WTC11 (cell line): ENCODE measurements at regions not wholly inside any gene's neighbourhood (a gene's known extent, or its start where the extent isn't known, plus 50 kb on each side); places are given as distances from the start of the nearest gene placed in this dataset.
A peak's percentile ranks its signal among the peaks of the same experiment; 100 is the strongest.

ENCODE experiments used
- ATAC-seq: fragments of 200-7000 bp; cut with Tn5 transposase; 2 replicates; pipeline ENCODE4 v1.10.0; 2021; ENCODE audit warnings: mild to moderate bottlenecking, moderate library complexity
- CTCF ChIA-PET: fragments of 300-600 bp; sonication (Branson Sonifier 250); formaldehyde crosslinking; loops from one replicate; lab custom pipeline; 2021; ENCODE audit warnings: antibody characterized with exemption; lab: Charles Lee
- POLR2A ChIA-PET: fragments of 350-600 bp; sonication (Branson Sonifier 250); formaldehyde crosslinking; loops from one replicate; lab custom pipeline; 2021; ENCODE audit warnings: antibody characterized with exemption; lab: Charles Lee
- DNase-seq: peaks from one replicate; pipeline ENCODE4 v3.0.0; 2021; ENCODE audit warnings: low spot score
- H3K27ac Mint-ChIP-seq: 2 replicates; pipeline ENCODE4 v1.8.0; 2021; ENCODE audit warnings: mixed read lengths
- H3K27me3 Mint-ChIP-seq: 2 replicates; pipeline ENCODE4 v1.8.0; 2021; ENCODE audit warnings: low read depth, mild to moderate bottlenecking, moderate library complexity, mixed read lengths
- H3K36me3 Mint-ChIP-seq: 2 replicates; pipeline ENCODE4 v1.8.0; 2021; ENCODE audit warnings: mixed read lengths
- H3K4me1 Mint-ChIP-seq: 2 replicates; pipeline ENCODE4 v1.8.0; 2022; ENCODE audit warnings: mixed read lengths
- H3K4me3 Mint-ChIP-seq: 2 replicates; pipeline ENCODE4 v1.8.0; 2021; ENCODE audit warnings: mild to moderate bottlenecking, moderate library complexity, mixed read lengths
- H3K9me3 Mint-ChIP-seq: 2 replicates; pipeline ENCODE4 v1.8.0; 2021; ENCODE audit warnings: mixed read lengths
- ATF1 ChIP-seq: sonication (generic); formaldehyde crosslinking; IDR thresholded peaks from 2 replicates; pipeline ENCODE4 v1.8.1; 2023; ENCODE audit warnings: mild to moderate bottlenecking, moderate library complexity, missing genetic modification reagents
- CTCF ChIP-seq: fragments of 200-600 bp; IDR thresholded peaks from 2 replicates; pipeline ENCODE4 v1.8.0; 2022; ENCODE audit warnings: antibody characterized with exemption
- ETV6 ChIP-seq: sonication (generic); formaldehyde crosslinking; IDR thresholded peaks from 2 replicates; pipeline ENCODE4 v1.8.1; 2022; ENCODE audit warnings: mild to moderate bottlenecking, missing genetic modification reagents
- JUN ChIP-seq: sonication (generic); formaldehyde crosslinking; IDR thresholded peaks from 2 replicates; pipeline ENCODE4 v1.8.0; 2023; ENCODE audit warnings: mild to moderate bottlenecking, missing genetic modification reagents
- NR2C2 ChIP-seq: sonication (generic); formaldehyde crosslinking; IDR thresholded peaks from 2 replicates; pipeline ENCODE4 v1.8.0; 2022; ENCODE audit warnings: mild to moderate bottlenecking, missing genetic modification reagents
- NR3C1 ChIP-seq: sonication (generic); formaldehyde crosslinking; conservative IDR thresholded peaks from 2 replicates; pipeline ENCODE4 v1.8.1; 2023; ENCODE audit warnings: low read depth, mild to moderate bottlenecking, missing genetic modification reagents
- OVOL2 ChIP-seq: fragments of 250-450 bp; sonication (Bioruptor Pico); IDR thresholded peaks from 2 replicates; pipeline ENCODE4 v1.9.0; 2021; ENCODE audit warnings: mild to moderate bottlenecking, borderline replicate concordance
- SMAD4 ChIP-seq: sonication (generic); formaldehyde crosslinking; IDR thresholded peaks from 2 replicates; pipeline ENCODE4 v1.8.0; 2022; ENCODE audit warnings: mild to moderate bottlenecking, missing genetic modification reagents
- ZNF281 ChIP-seq: sonication (generic); formaldehyde crosslinking; IDR thresholded peaks from 2 replicates; pipeline ENCODE4 v1.8.0; 2023; ENCODE audit warnings: mild to moderate bottlenecking, missing genetic modification reagents
- ZNF423 ChIP-seq: fragments of 250-450 bp; sonication (Bioruptor Pico); IDR thresholded peaks from 2 replicates; pipeline ENCODE4 v2.1.2; 2022; ENCODE audit warnings: mild to moderate bottlenecking, moderate library complexity
- ZSCAN18 ChIP-seq: fragments of 250-450 bp; sonication (Bioruptor Pico); IDR thresholded peaks from 2 replicates; pipeline ENCODE4 v2.1.2; 2022; ENCODE audit warnings: mild to moderate bottlenecking, moderate library complexity
- TF ChIP-seq, protein P1 (sequence below): fragments of 250-450 bp; sonication (Bioruptor Pico); IDR thresholded peaks from 2 replicates; pipeline ENCODE4 v1.9.0; 2021; ENCODE audit warnings: mild to moderate bottlenecking, borderline replicate concordance
- TF ChIP-seq, protein P2 (sequence below): sonication (generic); formaldehyde crosslinking; IDR thresholded peaks from 2 replicates; pipeline ENCODE4 v1.8.0; 2023; ENCODE audit warnings: missing genetic modification reagents, mild to moderate bottlenecking, borderline replicate concordance

DNA sequence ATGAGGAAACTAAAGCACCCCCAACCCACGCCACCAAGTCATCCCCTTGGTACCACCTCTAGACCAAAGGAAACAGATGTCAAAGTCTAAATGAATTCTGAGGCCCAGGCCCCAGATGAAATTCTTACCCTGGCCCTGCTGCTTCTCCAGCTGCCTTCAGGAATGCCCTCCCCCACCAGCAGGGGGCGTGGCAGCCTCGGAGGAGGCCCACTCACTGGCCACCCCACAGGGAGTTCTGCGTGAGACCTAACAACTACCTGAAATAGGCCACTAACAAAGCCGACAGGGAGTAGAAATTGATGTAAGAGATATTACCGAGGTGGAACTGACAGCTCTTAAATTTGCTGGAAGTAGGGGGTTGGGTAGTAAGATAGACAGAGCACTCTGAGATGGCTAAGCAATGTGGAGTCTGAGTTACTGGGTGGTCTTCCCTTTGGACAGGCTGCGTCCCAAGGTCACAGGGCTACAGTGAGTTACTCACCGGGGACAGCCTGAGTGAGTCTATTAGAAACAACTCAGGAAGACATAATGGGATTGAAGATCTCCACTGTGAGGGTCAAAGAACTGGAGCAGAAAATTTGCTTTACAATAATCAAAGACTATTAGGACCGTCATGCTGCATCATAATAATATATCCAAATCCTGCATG lies 240.7 kb downstream of the SHOX2 start:
- CTCF ChIA-PET: interaction anchor here (0.6 to 1.4 kb wide), 20 partner anchors 10 to 1695 kb away, joined by 3 to 7 read pairs (median 4); no protein-coding TSS in a partner anchor
- no peaks in the 10 kb centered on the region for H3K9me3 Mint-ChIP-seq
- ATAC-seq: peak; percentile 98
- H3K36me3 Mint-ChIP-seq: no peaks in the 10 kb centered on the region
- TF ChIP-seq JUN (CRISPR knock-in tag) (no peak), CTCF (peak; percentile 93)
- TF ChIP-seq, all 79 proteins: peak for 1
- Mint-ChIP-seq H3K4me3 (no peak overlapping the region), H3K27ac (no peak overlapping the region), H3K27me3 (no peaks in the 10 kb centered on the region), H3K4me1 (peaks cover 13% of the 10 kb centered on the region)
- peak; percentile 81 for DNase-seq
- POLR2A ChIA-PET: no interaction called here

DNA sequence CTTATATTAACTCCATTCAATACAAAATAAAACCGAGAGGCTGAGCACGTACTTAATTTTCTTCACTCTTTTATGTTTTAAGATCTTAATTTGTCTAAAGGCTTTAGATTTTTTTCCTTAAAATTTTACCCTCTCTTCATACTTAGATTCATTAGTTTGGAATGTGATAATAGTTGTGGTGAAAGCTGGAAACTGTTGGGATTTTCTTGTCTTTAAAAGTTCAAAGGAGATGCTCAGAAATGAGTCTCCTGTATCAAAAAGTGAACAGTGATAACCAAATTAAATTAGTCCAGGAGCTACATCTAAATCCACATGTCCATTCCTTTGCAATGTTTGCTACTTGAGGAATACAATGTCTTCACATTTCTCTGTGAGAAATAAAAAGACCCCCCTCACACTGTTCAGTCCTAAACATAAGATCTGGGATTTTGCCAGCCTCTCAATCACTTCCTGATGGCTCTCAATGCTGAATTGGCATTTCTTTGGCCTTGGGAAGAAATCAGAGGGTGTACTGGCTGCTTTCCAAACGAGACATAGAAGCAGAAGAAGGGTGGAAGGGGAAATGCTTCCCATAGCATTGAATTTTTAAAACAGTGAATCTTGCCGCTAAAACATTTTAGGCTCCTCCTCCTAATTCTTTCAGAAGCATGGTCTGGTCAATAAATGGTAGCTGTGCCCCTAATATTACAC lies 245.0 kb downstream of the SHOX2 start:
- Mint-ChIP-seq H3K4me3 (no peak overlapping the region), H3K36me3 (no peaks in the 10 kb centered on the region), H3K9me3 (no peaks in the 10 kb centered on the region), H3K27ac (no peak overlapping the region), H3K27me3 (no peaks in the 10 kb centered on the region), H3K4me1 (peaks cover 9% of the 10 kb centered on the region)
- DNase-seq: no peak
- CTCF ChIA-PET: no interaction called here
- no peak for ATAC-seq
- TF ChIP-seq SMAD4 (CRISPR knock-in tag) (no peak), NR3C1 (no peak), NR2C2 (CRISPR knock-in tag) (no peak), ETV6 (CRISPR knock-in tag) (no peak), ZNF423 (no peak), ZSCAN18 (no peak), ZNF281 (no peak), ATF1 (no peak), OVOL2 (no peak)
- TF ChIP-seq, protein P1, sequence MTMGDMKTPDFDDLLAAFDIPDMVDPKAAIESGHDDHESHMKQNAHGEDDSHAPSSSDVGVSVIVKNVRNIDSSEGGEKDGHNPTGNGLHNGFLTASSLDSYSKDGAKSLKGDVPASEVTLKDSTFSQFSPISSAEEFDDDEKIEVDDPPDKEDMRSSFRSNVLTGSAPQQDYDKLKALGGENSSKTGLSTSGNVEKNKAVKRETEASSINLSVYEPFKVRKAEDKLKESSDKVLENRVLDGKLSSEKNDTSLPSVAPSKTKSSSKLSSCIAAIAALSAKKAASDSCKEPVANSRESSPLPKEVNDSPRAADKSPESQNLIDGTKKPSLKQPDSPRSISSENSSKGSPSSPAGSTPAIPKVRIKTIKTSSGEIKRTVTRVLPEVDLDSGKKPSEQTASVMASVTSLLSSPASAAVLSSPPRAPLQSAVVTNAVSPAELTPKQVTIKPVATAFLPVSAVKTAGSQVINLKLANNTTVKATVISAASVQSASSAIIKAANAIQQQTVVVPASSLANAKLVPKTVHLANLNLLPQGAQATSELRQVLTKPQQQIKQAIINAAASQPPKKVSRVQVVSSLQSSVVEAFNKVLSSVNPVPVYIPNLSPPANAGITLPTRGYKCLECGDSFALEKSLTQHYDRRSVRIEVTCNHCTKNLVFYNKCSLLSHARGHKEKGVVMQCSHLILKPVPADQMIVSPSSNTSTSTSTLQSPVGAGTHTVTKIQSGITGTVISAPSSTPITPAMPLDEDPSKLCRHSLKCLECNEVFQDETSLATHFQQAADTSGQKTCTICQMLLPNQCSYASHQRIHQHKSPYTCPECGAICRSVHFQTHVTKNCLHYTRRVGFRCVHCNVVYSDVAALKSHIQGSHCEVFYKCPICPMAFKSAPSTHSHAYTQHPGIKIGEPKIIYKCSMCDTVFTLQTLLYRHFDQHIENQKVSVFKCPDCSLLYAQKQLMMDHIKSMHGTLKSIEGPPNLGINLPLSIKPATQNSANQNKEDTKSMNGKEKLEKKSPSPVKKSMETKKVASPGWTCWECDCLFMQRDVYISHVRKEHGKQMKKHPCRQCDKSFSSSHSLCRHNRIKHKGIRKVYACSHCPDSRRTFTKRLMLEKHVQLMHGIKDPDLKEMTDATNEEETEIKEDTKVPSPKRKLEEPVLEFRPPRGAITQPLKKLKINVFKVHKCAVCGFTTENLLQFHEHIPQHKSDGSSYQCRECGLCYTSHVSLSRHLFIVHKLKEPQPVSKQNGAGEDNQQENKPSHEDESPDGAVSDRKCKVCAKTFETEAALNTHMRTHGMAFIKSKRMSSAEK: no peak
- TF ChIP-seq, protein P2, sequence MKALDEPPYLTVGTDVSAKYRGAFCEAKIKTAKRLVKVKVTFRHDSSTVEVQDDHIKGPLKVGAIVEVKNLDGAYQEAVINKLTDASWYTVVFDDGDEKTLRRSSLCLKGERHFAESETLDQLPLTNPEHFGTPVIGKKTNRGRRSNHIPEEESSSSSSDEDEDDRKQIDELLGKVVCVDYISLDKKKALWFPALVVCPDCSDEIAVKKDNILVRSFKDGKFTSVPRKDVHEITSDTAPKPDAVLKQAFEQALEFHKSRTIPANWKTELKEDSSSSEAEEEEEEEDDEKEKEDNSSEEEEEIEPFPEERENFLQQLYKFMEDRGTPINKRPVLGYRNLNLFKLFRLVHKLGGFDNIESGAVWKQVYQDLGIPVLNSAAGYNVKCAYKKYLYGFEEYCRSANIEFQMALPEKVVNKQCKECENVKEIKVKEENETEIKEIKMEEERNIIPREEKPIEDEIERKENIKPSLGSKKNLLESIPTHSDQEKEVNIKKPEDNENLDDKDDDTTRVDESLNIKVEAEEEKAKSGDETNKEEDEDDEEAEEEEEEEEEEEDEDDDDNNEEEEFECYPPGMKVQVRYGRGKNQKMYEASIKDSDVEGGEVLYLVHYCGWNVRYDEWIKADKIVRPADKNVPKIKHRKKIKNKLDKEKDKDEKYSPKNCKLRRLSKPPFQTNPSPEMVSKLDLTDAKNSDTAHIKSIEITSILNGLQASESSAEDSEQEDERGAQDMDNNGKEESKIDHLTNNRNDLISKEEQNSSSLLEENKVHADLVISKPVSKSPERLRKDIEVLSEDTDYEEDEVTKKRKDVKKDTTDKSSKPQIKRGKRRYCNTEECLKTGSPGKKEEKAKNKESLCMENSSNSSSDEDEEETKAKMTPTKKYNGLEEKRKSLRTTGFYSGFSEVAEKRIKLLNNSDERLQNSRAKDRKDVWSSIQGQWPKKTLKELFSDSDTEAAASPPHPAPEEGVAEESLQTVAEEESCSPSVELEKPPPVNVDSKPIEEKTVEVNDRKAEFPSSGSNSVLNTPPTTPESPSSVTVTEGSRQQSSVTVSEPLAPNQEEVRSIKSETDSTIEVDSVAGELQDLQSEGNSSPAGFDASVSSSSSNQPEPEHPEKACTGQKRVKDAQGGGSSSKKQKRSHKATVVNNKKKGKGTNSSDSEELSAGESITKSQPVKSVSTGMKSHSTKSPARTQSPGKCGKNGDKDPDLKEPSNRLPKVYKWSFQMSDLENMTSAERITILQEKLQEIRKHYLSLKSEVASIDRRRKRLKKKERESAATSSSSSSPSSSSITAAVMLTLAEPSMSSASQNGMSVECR (CRISPR knock-in tag): no peak
- TF ChIP-seq, all 79 proteins: peak for 0
- POLR2A ChIA-PET: no interaction called here
